GM19438 (cell line): ENCODE measurements at regions not wholly inside any gene's neighbourhood (a gene's known extent, or its start where the extent isn't known, plus 50 kb on each side); places are given as distances from the start of the nearest gene placed in this dataset.
"Not testable (repeated sequence)": the region's sequence is repeated elsewhere in the genome, so short reads cannot be mapped to it uniquely, and the experiment has no call there.

Source experiments
- ATAC-seq: cut with Tn5 transposase; IDR thresholded peaks from one replicate; pipeline ENCODE4 v1.9.1; 2021; ENCODE audit warnings: low read depth; ENCODE audit not compliant: unreplicated experiment

- ATAC-seq, result not testable (repeated sequence)
Measured at GRCh38 chr3:195635898-195636685, 52.4 kb upstream of the APOD start.

- ATAC-seq, result not testable (repeated sequence)
Measured at GRCh38 chr3:195635262-195635873, 51.6 kb upstream of the APOD start.

- ATAC-seq, result peak; percentile 94
Measured at GRCh38 chr3:195634426-195635261, 50.9 kb upstream of the APOD start.
